Ishikawa (cell line): ENCODE measurements at regions not wholly inside any gene's neighbourhood (a gene's known extent, or its start where the extent isn't known, plus 50 kb on each side); places are given as distances from the start of the nearest gene placed in this dataset.

Experiments
- EP300 ChIP-seq: IDR thresholded peaks from 2 replicates; pipeline ENCODE4 v1.6.1; 2012; ENCODE audit warnings: borderline replicate concordance
- RAD21 ChIP-seq: IDR thresholded peaks from 2 replicates; pipeline ENCODE4 v1.6.1; 2012; ENCODE audit warnings: low read depth

GRCh38 chr14:100673807-100674154 lies 52.9 kb upstream of the DLK1 start:
- TF ChIP-seq RAD21 (no peak), EP300 (no peak)
